ENCODE measurements at regions not wholly inside any gene's neighbourhood (a gene's known extent, or its start where the extent isn't known, plus 50 kb on each side); places are given as distances from the start of the nearest gene placed in this dataset.

DNA sequence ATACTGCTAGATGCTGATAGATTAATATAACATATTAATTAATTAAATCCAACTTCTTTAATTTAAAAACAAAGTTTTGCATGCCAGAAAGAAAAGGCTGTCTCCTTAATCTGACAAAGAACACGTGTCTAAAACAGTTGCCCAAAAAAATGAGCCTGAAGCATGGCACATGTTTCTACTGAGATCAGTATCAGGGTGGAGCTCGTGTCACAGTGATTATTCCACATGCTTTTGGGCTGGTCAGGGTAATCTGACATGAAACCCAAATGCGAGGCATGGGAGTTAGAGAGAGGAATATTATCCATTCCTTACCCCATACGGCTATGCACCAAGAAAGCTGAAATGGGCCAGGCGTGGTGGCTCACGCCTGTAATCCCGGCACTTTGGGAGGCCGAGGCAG lies 79.4 kb upstream of the ADRA2C start:
- TF ChIP-seq POLR2A (IDR thresholded peaks at IDR 0.05) (no peak), EP300 (IDR thresholded peaks at IDR 0.05) (no peak)

All from sigmoid colon (tissue), 4 donors.